ENCODE measurements at regions not wholly inside any gene's neighbourhood (a gene's known extent, or its start where the extent isn't known, plus 50 kb on each side); places are given as distances from the start of the nearest gene placed in this dataset.

DNA sequence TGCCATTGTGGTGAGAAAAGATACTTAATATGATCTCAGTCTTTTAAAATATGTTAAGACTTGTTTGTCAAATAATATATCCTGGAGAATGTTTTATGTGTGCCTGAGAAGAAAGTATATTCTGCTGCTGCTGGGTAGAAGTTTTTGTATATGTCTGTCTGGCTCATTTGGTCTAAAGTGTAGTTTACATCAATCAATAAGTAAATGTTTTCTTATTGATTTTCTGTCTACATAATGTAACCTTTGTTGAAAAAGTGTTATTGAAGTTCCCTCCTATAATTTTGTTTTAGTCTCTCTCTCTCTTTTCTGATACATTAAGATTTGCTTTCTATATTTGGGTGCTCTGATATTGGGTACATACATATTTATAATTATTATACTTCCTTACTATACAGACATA lies 201.2 kb downstream of the THBS2 start:
- no peaks in the 10 kb centered on the region for H3K36me3 ChIP-seq
- no peaks in the 10 kb centered on the region for H3K9me3 ChIP-seq
- H3K27me3 ChIP-seq = no peaks in the 10 kb centered on the region
- no peak for TF ChIP-seq CTCF (IDR thresholded peaks at IDR 0.05)
- no peaks in the 10 kb centered on the region for H3K4me1 ChIP-seq (ENCODE audit: control insufficient read depth in 1 of 2, insufficient read depth in 1 of 2, low read depth in 1 of 2, low read length in 1 of 2)
- H3K27ac ChIP-seq = no peak overlapping the region
- no peak overlapping the region for H3K4me3 ChIP-seq (ENCODE audit: low read depth in 1 of 2, low read length in 1 of 2)

GRCh38 chr6:169051371-169051770 lies 202.3 kb downstream of the THBS2 start:
- H3K27ac ChIP-seq = no peak overlapping the region
- no peaks in the 10 kb centered on the region for H3K36me3 ChIP-seq
- no peaks in the 10 kb centered on the region for H3K9me3 ChIP-seq
- no peak overlapping the region for H3K4me3 ChIP-seq (ENCODE audit: low read depth in 1 of 2, low read length in 1 of 2)
- H3K27me3 ChIP-seq = no peaks in the 10 kb centered on the region
- TF ChIP-seq CTCF (IDR thresholded peaks at IDR 0.05) = no peak
- no peaks in the 10 kb centered on the region for H3K4me1 ChIP-seq (ENCODE audit: control insufficient read depth in 1 of 2, insufficient read depth in 1 of 2, low read depth in 1 of 2, low read length in 1 of 2)

DNA sequence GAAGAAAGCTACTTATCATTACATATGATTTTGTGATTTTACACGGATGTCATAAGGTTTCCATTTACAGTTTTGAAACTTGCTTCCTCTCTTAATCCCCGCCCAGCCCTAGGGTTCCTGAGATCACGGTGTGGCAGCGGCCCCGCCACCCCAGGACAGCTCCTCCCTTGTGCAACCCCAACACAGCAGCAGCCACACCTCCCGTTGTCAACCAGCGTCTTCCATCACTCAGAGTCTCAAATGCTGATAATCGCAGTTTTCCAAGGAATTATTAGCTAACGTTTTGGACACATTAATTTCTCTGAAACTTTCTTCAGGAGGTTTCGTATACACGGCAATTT lies 204.8 kb downstream of the THBS2 start:
- TF ChIP-seq CTCF (IDR thresholded peaks at IDR 0.05) = no peak
- H3K27ac ChIP-seq = no peak overlapping the region
- no peak overlapping the region for H3K4me3 ChIP-seq (ENCODE audit: low read depth in 1 of 2, low read length in 1 of 2)
- H3K36me3 ChIP-seq = no peaks in the 10 kb centered on the region
- no peaks in the 10 kb centered on the region for H3K4me1 ChIP-seq (ENCODE audit: control insufficient read depth in 1 of 2, insufficient read depth in 1 of 2, low read depth in 1 of 2, low read length in 1 of 2)
- no peaks in the 10 kb centered on the region for H3K9me3 ChIP-seq
- H3K27me3 ChIP-seq = no peaks in the 10 kb centered on the region

GRCh38 chr6:169048185-169048864 lies 205.3 kb downstream of the THBS2 start:
- no peak for TF ChIP-seq CTCF (IDR thresholded peaks at IDR 0.05)
- no peak overlapping the region for H3K27ac ChIP-seq
- no peaks in the 10 kb centered on the region for H3K4me1 ChIP-seq (ENCODE audit: control insufficient read depth in 1 of 2, insufficient read depth in 1 of 2, low read depth in 1 of 2, low read length in 1 of 2)

GRCh38 chr6:169047345-169047744 lies 206.3 kb downstream of the THBS2 start:
- Histone ChIP-seq H3K36me3 (no peaks in the 10 kb centered on the region), H3K9me3 (no peaks in the 10 kb centered on the region), H3K4me1 (ENCODE audit: control insufficient read depth in 1 of 2, insufficient read depth in 1 of 2, low read depth in 1 of 2, low read length in 1 of 2) (no peaks in the 10 kb centered on the region), H3K27ac (no peak overlapping the region), H3K4me3 (ENCODE audit: low read depth in 1 of 2, low read length in 1 of 2) (no peak overlapping the region), H3K27me3 (no peaks in the 10 kb centered on the region)
- no peak for TF ChIP-seq CTCF (IDR thresholded peaks at IDR 0.05)

More at GRCh38 chr6:169048185-169048864, 205.3 kb downstream of the THBS2 start:
- H3K36me3 ChIP-seq = no peaks in the 10 kb centered on the region
- no peaks in the 10 kb centered on the region for H3K27me3 ChIP-seq
- H3K4me3 ChIP-seq (ENCODE audit: low read depth in 1 of 2, low read length in 1 of 2) = no peak overlapping the region
- no peaks in the 10 kb centered on the region for H3K9me3 ChIP-seq

All from neutrophil (primary cell).